Suppressor macrophage (primary cell): ENCODE measurements at regions not wholly inside any gene's neighbourhood (a gene's known extent, or its start where the extent isn't known, plus 50 kb on each side); places are given as distances from the start of the nearest gene placed in this dataset.
"Not testable (repeated sequence)": the region's sequence is repeated elsewhere in the genome, so short reads cannot be mapped to it uniquely, and the experiment has no call there.

Experiments used
- DNase-seq, 4 experiments: peaks; one replicate each; pipeline ENCODE4 v3.0.0-alpha.2; 2020 to 2022

GRCh38 chr19:28171983-28172382, 1041.0 kb downstream of the UQCRFS1 start:
- no peak for DNase-seq

- DNase-seq, result no peak
Measured at GRCh38 chr19:28170066-28170465, 1042.9 kb downstream of the UQCRFS1 start.

- DNase-seq, result no peak
Measured at GRCh38 chr19:28169168-28169887, 1043.6 kb downstream of the UQCRFS1 start.

DNA sequence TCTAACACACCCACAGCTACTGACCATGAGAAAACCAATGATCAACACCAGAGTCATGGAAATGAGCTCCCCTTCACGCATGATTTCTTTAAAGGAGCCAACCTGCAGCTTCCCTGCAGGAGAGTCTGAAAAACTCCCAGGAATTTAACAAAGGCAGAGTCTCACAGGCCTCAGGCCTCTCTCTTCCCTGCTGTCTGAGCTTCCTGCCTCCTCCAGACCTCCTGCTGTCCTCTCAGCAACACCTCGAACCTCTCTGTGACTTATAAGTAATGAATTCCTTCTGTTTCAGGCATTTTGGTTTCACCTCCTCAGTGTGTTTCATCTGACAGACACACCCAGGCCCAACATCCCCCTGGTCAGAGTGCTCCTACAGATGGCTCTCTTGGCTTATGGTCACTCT, 1044.4 kb downstream of the UQCRFS1 start:
- DNase-seq, result no peak

DNA sequence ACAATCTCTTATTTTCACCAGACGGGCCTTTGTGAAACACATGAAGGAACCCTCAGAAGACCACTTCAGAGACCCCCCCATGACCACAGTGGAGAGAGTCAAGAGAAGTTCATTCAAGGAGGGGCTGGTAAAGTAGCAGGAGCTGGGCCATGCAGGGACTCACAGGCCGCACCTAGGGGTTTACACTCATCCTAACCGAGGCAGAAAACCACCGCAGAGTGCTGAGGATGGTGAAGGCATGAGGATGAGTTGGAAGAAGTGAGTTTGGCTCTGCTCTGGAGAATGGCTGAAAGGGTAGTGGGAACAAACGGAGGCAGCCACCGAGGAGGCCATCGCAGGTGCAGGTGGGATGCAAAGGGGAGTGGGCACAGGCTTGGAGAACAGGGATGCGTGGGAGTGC, 1046.9 kb downstream of the UQCRFS1 start:
- DNase-seq, result no peak

- no peak for DNase-seq
Measured at GRCh38 chr19:28164214-28164613, 1048.7 kb downstream of the UQCRFS1 start.

DNA sequence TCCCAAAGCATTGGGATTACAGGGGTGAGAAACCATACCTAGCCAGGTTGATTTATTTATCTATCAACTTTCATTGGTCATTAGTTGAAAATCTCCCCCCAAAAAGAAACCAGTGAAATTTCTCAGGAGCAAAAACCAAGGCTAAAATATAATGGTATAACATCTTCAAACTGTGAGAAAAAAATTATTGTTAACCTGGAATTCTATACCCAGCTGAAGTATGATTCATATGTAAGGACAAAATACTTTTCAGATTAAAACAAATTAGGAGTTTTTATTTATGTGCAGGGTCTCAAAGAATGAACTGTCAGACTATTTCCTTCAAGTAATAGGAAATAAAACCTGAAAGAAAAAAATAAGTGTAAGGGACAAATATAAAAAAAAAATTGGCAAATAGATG, 1053.9 kb downstream of the UQCRFS1 start:
- no peak for DNase-seq

DNA sequence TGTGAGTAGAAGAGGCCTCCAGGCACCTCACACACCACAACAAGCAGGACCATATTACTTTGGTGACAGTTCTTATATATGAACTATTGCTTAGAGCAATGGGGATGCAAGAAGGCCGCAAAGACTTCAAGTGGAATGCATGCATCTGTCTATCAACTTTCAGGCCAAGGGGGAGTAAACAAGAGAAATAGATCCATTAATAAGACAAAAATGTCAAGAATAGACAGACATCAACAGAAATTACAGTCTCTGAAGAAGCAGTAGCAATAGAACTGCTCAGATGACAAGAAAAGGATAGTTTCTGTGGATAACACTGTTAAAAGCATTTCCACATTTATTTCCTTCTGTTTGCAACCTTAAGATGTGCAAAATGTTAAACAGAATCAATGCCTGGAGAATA, 1057.7 kb downstream of the UQCRFS1 start:
- DNase-seq, result no peak

GRCh38 chr19:28154077-28154476, 1058.9 kb downstream of the UQCRFS1 start:
- DNase-seq, result no peak

- no peak for DNase-seq
Measured at GRCh38 chr19:28153123-28153522, 1059.8 kb downstream of the UQCRFS1 start.

DNA sequence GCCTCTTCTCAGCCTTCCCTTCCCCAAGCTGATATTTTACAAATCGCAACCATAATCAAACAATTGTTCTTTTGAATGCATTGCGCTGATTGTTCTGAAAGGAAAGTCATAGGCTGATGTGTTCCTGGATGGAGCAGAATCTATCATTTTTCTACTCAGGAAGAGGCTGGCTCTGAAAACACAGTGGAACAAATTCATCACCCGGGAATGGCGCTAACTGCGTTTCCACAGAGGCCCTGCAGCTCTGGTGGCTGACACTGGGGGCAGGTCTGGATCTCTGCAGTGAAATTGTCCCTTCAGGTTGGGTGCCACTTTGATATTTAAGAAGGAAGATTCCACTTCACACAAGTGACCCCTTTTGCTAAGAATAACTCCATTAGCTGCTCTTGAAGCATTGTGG, 1060.8 kb downstream of the UQCRFS1 start:
- no peak for DNase-seq

DNA sequence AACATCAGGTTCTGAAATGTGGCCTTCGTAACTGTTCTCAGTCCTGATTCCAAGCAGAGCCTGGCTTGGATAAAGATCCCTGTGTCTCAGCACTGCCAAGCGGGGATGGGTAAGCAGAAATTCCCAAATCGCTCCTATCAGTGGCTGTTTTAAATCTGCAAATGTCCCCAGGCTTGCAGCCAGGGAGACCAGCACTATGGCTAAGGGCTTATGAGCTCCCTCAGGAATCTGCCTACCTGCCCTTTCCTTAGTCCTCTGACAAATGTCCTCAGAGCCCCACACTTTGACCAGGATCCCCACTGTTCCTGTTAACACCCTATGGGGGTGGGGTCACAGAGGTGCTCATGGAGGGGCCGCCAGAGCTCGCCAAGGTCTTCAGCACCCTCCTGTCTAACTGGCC, 1062.8 kb downstream of the UQCRFS1 start:
- no peak for DNase-seq

GRCh38 chr19:28148554-28148953, 1064.4 kb downstream of the UQCRFS1 start:
- no peak for DNase-seq

GRCh38 chr19:28142258-28142657, 1070.7 kb downstream of the UQCRFS1 start:
- no peak for DNase-seq

DNA sequence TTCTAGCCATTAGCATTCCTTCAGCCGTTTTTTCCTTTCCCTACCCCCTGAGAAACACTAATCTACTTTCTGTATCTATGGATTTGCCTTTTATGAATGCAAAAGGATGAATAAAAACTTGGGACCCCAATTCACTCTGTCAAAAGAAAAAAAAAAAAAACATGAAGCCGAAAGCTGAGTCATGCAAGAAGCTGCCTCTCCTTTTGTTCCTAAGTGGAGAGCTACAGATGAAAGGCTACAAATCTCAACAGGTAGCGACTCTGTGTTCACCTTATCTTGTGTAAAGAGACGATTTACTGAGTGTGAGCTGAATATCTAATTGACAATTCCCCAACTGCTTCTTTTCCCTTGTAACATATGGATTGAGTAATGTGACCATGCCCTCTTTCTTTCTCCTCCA, 1072.8 kb downstream of the UQCRFS1 start:
- DNase-seq, result no peak

DNA sequence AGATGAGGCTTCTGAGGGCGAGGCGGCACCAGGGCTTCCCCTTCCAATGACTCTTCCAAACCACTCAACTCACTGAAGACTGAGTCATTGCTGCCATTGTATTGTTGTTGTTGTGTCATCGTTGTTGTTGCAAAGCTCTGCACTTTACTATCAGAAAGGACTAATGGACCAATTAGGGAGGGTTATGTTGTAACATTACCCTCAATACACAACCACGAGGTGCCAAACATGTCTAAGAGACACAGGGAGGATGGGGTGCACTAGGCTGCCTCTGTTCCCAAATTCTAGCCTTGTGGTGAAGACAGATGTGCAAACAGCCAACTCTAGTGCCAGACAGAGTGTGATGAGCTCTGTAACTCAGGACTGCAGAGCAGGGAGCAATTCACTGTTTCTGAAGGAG, 1075.2 kb downstream of the UQCRFS1 start:
- no peak for DNase-seq

DNA sequence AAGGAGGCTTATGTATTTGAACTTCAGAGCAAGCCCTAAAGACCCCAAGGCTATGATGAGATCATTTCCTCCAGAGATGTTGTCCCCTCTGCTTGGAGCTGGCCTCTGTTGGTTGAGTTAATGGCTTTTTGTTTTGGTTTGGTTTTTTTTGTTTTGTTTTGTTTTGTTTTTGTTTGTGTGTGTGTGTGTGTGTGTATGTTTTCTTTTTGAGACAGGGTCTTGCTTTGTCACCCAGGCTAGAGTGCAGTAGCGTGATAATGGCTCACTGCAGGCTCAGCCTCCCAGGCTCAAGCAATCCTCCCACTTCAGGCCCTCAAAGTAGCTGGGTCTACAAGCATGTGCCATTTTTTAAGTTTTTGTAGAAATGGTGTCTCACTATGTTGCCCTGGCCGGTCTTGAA, 1076.2 kb downstream of the UQCRFS1 start:
- DNase-seq, result no peak

DNA sequence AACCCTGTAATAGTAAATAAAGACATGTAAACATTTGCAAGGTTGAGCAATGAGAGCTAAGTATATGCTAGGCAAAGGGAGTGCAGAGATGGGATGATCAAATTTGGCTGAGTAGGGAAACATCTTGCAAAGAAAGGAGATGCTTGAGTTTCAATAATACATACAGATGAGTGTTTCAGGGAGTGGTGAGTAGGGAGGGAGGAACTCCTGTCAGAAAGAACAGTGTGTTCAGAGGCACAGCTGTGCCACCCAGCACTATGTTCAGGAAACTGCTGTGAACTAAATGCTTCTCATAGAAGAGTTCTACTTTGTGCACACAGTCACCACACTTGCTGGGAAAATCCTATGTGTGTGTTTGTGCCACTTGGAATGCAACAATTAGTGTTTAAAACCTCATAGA, 1077.1 kb downstream of the UQCRFS1 start:
- no peak for DNase-seq

- DNase-seq, result no peak
Measured at GRCh38 chr19:28134311-28134710, 1078.6 kb downstream of the UQCRFS1 start.

DNA sequence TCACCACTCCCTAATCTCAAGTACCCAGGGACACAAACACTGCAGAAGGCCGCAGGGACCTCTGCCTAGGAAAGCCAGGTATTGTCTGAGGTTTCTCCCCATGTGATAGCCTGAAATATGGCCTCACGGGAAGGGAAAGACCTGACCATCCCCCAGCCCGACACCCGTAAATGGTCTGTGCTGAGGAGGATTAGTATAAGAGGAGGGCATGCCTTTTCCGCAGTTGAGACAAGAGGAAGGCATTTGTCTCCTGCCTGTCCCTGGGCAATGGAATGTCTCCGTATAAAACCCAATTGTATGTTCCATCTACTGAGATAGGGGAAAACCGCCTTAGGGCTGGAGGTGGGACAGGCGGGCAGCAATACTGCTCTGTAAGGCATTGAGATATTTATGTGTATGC, 1082.1 kb downstream of the UQCRFS1 start:
- not testable (repeated sequence) for DNase-seq

- DNase-seq, result no peak
Measured at GRCh38 chr19:28130066-28130511, 1082.9 kb downstream of the UQCRFS1 start.

DNA sequence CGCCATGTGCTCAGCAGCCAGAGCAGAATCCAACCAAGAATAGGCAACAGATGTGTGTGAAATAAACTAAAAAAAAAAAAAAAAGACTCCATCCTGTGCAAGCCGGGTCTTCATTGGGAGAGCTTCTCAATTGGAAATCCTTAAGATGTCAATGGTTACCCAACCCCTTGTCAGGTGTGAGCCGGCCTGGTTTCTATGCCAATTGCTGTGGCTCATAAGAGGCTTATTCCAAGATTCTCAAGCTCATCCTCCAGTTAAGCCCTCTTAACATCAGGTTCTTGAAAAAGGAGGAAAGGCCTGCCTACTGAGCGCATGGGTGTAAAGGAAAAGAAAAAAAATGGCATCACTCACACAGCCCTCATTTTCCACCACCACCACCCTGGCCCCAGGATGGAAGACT, 1084.6 kb downstream of the UQCRFS1 start:
- no peak for DNase-seq

DNA sequence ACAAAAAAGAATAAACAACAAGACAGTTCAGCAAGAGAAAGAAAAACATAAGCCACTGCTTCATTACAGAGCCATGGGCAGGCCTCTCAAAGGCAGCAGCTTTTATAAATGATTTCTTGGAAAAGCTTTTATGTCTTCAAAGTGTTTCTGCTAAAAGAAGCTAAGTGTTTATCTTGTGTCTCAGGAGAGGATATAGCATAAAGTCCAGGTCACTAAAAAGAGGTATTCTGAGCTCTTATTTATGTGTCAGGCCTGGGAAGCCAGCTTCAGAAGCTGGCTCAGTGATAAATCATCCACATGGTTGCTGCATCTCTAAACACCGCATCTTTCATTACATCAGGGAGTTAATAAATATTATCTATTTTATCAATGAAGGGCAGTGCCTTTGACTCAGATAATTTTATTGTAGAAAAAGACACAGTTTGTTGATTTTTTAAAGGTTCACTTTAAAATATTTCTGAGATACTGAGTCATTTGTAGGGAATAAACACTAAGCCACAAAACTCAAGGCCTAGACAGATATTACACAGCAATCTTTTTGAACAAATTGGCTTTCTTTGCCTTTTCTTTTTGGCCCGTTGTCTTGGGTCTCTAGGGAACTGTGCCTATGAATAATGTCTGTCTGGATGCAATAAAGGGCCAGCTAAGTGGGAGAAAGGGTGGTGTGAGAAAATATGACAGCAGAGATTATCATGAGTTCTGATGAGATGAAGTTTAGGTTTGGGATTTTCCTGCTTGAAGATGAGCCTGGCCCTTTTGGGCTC, 1086.6 kb downstream of the UQCRFS1 start:
- DNase-seq, result no peak

- no peak for DNase-seq
Measured at GRCh38 chr19:28122734-28123133, 1090.2 kb downstream of the UQCRFS1 start.
